SK-MEL-5 (cell line): ENCODE measurements at regions not wholly inside any gene's neighbourhood (a gene's known extent, or its start where the extent isn't known, plus 50 kb on each side); places are given as distances from the start of the nearest gene placed in this dataset.
A peak's percentile ranks its signal among the peaks of the same experiment; 100 is the strongest.

Source experiments
- DNase-seq: peaks from one replicate; pipeline ENCODE4 v3.0.0-alpha.2; 2016; ENCODE audit warnings: low read depth, low spot score
- in situ Hi-C: cut with HindIII; loops from 2 replicates; pipeline ENCODE4 v1.10.0; 2016; ENCODE audit warnings: low sequenced_read_pairs, high pct_unique_total_duplicates, low pct_unique_long_range_greater_than_20kb

DNA sequence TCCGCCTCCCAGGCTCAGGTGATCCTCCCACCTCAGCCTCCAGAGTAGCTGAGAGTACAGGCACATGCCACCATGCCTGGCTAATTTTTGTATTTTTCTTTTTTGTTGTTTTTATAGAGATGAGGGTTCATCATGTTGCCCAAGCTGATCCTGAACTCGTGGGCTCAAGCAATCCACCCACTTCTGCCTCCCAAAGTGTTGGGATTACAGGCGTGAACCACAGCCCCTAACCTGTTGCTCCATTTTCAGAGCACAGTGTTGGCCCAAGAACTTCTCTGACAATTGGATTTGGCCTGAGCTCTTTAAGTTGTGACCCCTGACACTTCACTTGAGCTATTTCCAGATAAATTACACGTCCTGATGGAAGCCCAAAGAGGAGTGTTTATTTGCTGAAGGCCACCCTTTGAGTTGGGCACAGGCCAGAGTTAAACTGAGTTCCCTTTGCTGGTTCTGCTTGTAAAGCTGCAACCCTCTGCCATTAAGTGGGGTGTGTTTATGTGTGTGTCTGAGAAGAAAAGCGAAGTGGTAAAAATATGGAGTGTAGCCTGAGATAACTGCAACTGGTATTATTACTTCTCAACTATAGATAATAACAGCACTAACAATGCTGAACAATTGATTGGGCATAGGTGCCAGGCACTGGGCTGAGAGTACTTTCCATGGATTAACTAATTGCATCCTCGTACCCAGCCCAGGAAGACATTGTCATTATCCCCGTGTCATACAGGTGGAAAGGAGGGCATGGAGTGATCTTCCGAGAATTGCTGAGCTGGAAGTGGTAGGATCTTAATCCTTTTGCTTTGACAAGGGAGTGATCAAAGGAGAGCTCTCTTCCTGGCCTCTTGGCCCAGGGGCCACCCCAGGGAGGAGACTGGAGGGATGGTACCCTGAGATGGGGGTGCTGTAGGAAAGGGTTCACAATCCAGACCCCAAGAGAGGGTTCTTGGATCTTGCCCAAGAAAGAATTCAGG lies 91.5 kb upstream of the PROK2 start:
- DNase-seq = no peak
- in situ Hi-C loops = no loop called here

DNA sequence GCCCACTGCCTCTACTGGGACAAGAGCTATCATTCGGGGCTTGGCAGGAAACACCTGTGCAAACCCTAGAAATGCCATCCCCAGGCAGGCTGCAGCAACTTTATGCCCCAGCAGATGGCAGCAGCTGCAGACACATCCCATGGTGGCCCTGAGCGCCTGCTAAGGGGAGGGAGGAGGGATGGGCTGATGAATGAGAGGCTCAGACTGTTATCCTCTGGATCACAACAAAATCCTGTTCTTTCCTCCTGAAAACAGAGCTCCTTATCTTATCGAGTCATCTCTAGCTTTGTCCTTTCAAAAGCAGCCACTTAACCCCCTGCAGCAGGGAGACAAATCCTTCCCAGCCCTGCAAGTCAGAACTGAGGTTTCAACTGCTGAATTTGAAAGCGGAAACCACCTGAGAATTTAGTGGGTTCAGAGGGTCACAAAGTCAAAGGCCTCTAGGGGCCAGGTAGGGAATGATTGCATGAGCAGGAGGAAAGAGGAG lies 90.6 kb upstream of the PROK2 start:
- DNase-seq = peak; percentile 86
- in situ Hi-C loops = no loop called here

DNA sequence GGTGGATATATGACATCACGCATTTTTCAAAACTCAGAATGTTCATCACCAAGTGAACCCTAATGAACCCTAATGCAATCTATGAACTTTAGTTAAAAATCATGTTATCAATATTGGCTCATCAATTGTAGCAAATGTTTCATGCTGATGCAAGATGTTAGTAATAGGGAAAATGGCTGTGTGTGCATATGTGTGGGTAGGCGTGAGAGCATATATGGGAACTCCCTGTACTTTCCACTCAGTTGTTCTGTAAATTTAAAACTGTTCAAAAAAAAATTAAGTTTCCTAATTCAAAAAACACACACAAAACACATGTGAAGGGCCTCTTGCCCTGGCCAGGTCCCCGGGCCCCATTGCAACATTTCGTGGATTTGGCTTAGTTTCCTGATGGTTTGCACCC lies 89.7 kb upstream of the PROK2 start:
- in situ Hi-C loops = no loop called here
- no peak for DNase-seq

DNA sequence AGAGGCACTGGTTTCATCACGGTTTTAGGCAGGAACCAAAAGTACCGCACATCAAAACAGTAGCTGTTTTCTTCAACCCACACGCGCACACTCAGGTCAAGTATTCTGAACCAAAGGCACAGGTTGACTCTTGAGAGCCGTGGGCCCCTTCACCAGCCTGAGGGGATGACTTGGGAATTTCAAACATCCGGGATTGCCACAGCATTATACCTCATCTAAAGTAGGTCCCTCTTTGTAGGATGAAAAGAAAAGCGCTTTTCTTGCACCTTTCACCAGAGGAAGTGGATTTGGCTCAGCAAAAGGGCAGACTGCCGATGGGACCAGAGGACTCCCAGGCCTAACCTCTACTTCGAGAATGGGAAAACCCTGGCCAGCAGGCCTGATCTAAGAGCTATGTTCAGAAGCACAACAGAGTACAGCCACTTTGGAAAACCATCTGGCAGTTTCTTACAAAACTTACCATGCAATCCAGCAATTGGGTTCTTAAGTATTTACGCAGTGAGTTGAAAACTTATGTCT lies 88.2 kb upstream of the PROK2 start:
- in situ Hi-C loops = no loop called here
- DNase-seq = peak; percentile 67

DNA sequence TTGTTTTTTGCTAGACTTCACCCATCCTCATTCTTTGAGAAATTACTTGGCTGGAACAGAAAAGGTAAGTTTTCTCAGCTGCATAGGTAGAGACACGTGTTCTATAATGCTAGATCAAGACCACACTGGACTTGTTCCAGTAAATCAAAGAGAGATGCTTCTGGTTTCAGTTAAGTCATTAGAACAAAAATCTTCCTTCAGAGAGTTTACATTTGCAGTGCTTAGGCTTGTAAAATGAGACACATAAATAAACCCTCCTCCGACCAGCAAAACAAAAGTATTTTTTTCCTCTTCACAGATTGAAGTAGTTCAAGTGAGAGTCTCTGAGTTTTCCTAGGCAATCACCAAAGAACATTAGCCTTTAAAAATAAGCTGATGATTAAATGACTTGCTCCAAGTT lies 87.3 kb upstream of the PROK2 start:
- no peak for DNase-seq
- in situ Hi-C loops = no loop called here

DNA sequence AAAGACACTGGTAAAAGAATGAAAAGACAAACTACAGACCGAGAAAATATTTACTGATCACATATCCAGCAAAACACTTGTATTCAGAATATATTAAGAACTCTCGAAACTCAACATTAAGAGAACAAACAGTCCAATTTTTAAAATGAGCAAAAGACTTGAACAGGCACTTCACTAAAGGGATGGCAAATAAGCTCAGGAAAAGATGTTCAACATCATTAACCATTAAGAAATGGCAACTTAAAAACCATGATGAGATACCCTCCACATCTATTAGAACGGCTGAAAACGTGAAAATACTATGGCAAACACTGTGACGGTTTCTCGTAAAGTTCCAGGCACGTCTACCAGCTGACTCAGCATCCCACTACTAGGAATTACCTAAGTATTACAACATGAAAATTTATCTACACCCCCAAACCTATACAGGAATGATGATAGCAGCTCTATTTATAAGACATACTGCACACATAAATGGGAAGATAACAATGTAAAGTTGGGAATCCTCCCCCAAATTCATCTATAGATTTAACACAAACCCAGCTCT lies 86.1 kb upstream of the PROK2 start:
- DNase-seq = no peak
- in situ Hi-C loops = no loop called here

DNA sequence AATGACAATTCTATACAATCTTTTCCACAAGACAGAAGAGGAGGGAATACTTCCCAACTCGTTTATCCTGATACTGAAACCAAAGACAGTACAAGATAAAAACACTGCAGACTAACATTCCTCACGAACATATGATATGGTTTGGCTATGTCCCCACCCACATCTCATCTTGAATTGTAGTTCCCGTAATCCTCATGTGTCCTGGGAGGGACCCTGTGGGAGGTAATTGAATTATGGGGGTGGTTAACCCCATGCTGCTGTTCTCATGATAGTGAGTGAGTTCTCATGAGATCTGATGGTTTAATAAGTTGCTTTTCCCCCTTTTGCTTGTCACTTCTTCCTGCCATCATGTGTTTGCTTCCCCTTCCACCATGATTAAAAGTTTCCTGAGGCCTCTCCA lies 83.9 kb upstream of the PROK2 start:
- peak; percentile 15 for DNase-seq

DNA sequence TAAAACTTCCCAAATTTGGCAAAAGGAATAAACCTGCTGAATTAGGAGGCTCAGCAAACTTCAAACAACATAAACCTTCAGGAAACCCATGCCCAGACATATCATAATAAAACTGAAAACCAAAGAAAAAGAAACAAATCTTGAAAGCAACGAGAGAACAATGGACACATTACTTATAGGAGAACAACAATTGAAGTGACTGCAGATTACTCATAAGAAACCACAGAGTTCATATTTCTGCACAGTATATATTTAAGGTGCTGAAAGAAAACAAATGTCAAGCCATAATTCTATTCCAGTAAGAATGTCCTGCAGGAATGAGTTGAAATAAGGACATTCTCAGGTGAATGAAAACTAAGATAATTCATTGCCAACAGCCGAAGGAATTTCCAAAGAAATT lies 80.8 kb upstream of the PROK2 start:
- DNase-seq = no peak
- in situ Hi-C loops = no loop called here

More for the DNA sequence above, 83.9 kb upstream of the PROK2 start:
- in situ Hi-C loops = no loop called here

DNA sequence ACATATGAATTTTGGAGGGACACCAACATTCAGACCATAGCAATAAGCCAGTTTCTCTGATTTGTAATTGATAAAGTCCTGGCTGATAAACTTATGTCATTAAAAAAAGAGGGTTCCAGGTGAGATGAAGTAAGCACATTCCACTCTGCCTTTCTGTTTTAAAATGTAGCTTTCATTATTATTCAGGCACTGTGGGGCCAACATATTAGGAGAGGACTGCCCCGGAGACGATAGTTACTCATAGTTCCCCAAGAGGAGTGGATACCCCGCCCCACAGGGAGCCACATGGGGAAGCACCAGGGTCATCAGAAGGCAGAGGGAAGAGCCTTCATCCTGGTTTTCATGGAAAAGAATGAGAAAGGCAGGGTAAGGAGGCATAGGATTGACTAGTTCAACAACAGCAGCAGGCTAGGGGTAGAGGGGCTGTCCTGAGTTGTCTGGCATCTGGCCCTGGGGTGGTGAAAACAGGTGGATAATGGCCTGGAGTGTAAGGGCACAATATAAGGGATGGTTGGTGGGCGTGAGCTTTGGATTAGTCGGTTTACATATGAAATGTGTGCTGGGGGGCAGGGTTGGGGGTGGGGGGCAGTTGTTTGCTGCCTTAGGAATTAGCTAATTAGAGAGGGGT lies 78.7 kb upstream of the PROK2 start:
- in situ Hi-C loops = no loop called here
- DNase-seq = no peak

DNA sequence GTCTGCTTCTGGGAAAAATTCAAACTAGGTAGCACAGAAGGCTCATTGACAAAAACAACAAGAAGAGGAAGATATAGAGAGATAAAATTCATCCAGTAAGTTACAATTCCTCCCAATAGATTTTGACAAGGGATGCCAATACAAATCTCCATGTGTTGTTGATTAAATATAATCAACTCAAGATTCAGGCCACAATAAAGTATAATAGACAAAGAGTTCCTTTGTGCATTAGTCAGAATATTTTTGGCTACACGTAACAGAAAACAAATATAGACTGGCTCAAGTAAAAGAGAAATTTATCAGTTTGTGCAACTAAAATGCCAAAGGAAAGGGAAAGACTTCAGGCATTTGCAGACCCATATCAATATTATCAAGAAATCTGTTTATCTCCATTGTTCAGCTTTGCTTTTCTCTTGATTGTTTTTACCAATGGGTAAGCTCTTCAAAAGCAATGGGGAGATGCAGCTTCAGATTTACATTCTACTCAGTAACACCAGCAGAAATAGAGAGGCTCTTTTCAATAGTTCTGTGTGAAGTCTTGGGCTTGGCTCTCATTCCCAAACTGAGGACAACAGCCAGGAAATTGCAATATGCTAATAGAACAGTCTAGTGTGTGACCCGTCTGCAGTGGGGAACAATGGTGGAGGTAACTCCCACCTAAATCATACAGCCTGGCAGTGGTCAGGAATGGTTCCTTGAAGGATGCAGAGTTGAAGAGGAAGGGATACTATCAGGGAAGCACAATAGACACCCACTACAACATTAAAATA lies 77.6 kb upstream of the PROK2 start:
- in situ Hi-C loops = no loop called here
- DNase-seq = no peak

DNA sequence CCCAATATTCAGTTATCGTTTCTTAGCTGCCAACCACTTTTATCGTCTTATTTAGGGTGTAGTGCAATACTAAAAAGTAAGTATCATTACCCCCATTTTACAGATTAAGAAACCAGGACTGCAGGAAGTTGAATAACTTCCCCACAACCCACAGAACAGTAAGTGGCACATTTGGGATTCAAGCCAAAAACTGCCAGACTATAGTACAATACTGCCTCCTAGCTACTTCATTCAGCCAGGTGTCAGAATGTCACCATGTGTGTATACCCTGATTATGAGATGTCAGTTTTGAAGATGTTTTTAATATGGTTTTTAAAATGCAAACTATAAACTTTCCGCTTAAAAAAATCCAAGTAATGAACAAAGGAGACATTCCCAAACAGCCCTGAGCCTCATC lies 74.2 kb upstream of the PROK2 start:
- in situ Hi-C loops = no loop called here
- DNase-seq = peak; percentile 77

DNA sequence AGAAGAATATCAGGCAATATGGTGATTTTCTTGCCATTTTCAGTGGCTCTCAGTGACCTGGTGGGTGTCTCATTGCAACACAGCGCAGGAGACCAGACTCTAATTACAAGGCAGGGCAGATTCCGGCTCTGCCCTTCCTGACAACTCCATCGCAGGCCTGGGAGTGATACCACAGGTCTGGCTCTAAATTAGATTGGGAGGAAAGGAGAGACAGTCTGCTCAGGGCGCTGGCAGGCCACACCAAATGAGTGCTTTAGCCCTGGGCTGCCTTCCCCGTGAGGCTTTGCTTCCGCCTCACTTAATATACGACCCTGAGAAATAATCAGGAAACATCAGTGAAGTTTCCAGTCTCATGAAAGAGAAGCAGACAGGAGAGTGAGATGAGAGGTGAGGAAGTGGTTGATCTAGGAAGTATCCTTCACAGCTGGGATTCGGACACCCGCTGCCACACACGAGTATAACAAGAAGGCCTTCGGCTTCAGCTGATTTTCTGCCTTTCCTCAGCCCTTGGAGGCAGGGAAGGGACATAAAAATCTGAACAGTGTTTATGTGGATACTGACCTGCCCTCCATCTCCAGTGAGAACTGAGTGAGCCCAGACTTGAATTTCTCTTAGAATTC lies 73.7 kb upstream of the PROK2 start:
- no peak for DNase-seq
- in situ Hi-C loops = no loop called here

DNA sequence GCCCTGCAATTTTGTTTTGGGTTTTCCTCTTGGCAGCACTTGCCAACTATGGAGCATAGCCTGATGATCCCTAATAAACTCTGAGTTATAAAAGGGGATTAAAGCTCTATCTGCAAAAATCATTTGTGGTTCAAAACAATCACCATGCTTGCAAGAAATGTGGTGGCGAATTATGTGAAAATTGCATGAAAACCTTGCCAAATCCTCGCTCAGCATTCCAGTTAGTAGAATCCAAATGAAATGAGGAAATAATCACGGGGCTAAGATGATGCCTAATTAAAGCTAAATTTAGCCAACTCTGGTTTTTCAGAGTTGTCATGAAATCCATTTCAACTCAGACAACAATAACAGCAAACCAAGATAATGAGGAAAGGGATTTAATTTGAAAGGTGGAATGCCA lies 73.0 kb upstream of the PROK2 start:
- in situ Hi-C loops = no loop called here
- no peak for DNase-seq

DNA sequence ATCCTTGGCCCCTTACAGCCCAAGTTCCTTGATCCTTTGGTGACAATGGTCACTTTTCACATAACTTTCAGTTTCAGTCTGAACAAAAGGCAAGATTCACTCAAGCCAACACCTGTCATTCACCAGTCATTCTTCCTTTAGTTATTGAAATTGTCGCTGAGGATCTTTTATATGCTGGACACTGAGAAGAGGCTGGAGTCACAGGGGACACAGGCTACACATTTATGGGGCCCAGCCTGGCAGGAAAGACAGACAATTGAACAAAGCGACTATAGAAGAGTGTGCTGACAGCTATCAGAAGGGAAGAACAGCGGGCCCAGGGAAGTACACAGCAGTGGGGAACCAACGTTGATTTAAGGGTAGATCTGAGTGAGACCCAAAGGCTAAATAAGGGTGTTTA lies 69.8 kb upstream of the PROK2 start:
- no peak for DNase-seq
- in situ Hi-C loops = no loop called here

DNA sequence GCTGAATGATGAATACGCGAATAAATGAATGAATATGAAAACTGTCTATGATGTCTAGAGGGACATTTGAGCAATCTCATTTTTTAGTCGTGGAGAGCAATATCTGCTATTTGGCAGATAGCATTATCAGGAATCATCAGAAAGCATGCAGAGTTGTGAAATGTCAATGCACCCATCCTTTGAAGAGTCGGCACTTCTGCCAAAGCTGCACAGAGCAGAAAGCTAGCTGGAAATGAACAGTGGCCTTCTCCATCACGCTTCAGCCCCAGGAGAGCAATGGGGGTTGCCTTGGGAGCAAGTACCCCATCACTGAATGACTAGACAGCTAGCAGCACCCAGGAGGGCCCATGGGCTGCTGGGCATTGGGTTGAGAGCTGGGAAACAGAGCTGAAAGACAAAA lies 69.1 kb upstream of the PROK2 start:
- in situ Hi-C loops = no loop called here

DNA sequence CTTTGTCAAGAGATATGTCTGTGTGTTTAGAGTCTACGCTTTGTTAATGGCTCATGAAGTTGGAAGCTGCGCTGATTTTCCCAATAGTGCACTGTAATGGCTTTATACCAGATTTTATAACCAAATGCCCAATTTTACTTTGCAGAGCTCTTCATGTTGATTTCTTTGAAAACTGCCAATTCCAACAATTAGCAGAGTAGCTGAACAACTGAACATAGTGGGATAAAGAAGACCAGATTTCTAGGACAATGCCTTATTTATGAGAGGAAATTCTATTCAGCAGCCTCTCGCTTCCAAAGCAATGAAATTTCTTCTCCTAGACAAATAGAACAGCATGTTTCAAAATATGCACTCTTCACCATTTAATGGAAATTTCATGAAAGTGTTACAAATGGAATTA lies 66.9 kb upstream of the PROK2 start:
- no peak for DNase-seq
- in situ Hi-C loops = no loop called here

More for the DNA sequence above, 69.1 kb upstream of the PROK2 start:
- no peak for DNase-seq

DNA sequence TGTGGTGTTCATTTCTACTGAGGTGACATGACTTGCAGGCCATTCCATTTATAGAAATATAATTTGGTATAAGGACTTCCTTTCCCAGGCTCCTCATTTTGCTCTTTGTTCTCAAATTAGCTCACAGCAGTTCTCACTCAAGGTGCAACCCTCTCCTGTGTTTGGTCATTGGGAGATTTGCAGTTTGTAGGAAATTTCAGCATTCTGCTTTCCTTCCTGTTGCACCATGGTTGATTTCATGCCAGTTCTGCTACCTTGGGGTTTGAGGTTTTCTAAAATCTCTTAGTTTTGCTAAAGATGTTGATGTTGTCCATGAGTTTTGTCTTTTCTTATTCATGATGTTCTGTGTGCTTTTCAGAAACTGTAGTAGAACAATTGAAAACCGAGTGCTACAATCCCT lies 65.7 kb upstream of the PROK2 start:
- in situ Hi-C loops = no loop called here
- no peak for DNase-seq
